ENCODE measurements at regions not wholly inside any gene's neighbourhood (a gene's known extent, or its start where the extent isn't known, plus 50 kb on each side); places are given as distances from the start of the nearest gene placed in this dataset.

GRCh38 chr3:127102188-127102520 lies 90.8 kb upstream of the PRR23E start:
- Histone ChIP-seq H3K4me3 (ENCODE audit: low read depth in 1 of 2, low read length in 2 of 2) (no peak overlapping the region), H3K9ac (ENCODE audit: low read depth, low read length) (no peak overlapping the region), H3K4me2 (ENCODE audit: insufficient read depth, low read length) (no peak overlapping the region), H2AFZ (ENCODE audit: low read depth, low read length) (no peak overlapping the region), H4K20me1 (ENCODE audit: insufficient read depth, low read length) (no peaks in the 10 kb centered on the region), H3K79me2 (ENCODE audit: insufficient read depth, low read length) (no peaks in the 10 kb centered on the region), H3K27me3 (ENCODE audit: insufficient read depth, low read length, poor library complexity) (no peaks in the 10 kb centered on the region), H3K27ac (ENCODE audit: low read length) (no peak overlapping the region), H3K9me3 (ENCODE audit: insufficient read depth, low read length, severe bottlenecking) (no peaks in the 10 kb centered on the region), H3K36me3 (ENCODE audit: insufficient read depth, low read length) (no peaks in the 10 kb centered on the region), H3K4me1 (ENCODE audit: insufficient read depth, low read length) (no peaks in the 10 kb centered on the region)
- no peak for ATAC-seq (ENCODE audit: insufficient read depth, low read depth)
- no peak for DNase-seq
- TF ChIP-seq CTCF (IDR thresholded peaks at IDR 0.05; ENCODE audit: borderline replicate concordance, extremely low read depth, low read length, poor library complexity, severe bottlenecking) (no peak), EZH2 (IDR thresholded peaks at IDR 0.05; ENCODE audit: borderline replicate concordance, low read depth, low read length, severe bottlenecking) (no peak)

- Histone ChIP-seq H3K36me3 (ENCODE audit: insufficient read depth, low read length) (no peaks in the 10 kb centered on the region), H2AFZ (ENCODE audit: low read depth, low read length) (no peak overlapping the region), H3K27ac (ENCODE audit: low read length) (no peak overlapping the region), H3K9me3 (ENCODE audit: insufficient read depth, low read length, severe bottlenecking) (no peaks in the 10 kb centered on the region), H4K20me1 (ENCODE audit: insufficient read depth, low read length) (no peaks in the 10 kb centered on the region), H3K27me3 (ENCODE audit: insufficient read depth, low read length, poor library complexity) (no peaks in the 10 kb centered on the region), H3K4me3 (ENCODE audit: low read depth in 1 of 2, low read length in 2 of 2) (no peak overlapping the region), H3K4me1 (ENCODE audit: insufficient read depth, low read length) (no peaks in the 10 kb centered on the region), H3K79me2 (ENCODE audit: insufficient read depth, low read length) (no peaks in the 10 kb centered on the region), H3K4me2 (ENCODE audit: insufficient read depth, low read length) (no peak overlapping the region), H3K9ac (ENCODE audit: low read depth, low read length) (no peak overlapping the region)
- DNase-seq: no peak
- TF ChIP-seq CTCF (IDR thresholded peaks at IDR 0.05; ENCODE audit: borderline replicate concordance, extremely low read depth, low read length, poor library complexity, severe bottlenecking): no peak
- TF ChIP-seq EZH2 (IDR thresholded peaks at IDR 0.05; ENCODE audit: borderline replicate concordance, low read depth, low read length, severe bottlenecking): no peak
- ATAC-seq (ENCODE audit: insufficient read depth, low read depth): no peak
Observed at GRCh38 chr3:127102587-127102986, 90.3 kb upstream of the PRR23E start.

GRCh38 chr3:127103080-127103479 lies 89.9 kb upstream of the PRR23E start:
- Histone ChIP-seq H3K27ac (ENCODE audit: low read length) (no peak overlapping the region), H3K4me2 (ENCODE audit: insufficient read depth, low read length) (no peak overlapping the region), H3K27me3 (ENCODE audit: insufficient read depth, low read length, poor library complexity) (no peaks in the 10 kb centered on the region), H4K20me1 (ENCODE audit: insufficient read depth, low read length) (no peaks in the 10 kb centered on the region), H3K79me2 (ENCODE audit: insufficient read depth, low read length) (no peaks in the 10 kb centered on the region), H3K36me3 (ENCODE audit: insufficient read depth, low read length) (no peaks in the 10 kb centered on the region), H3K9ac (ENCODE audit: low read depth, low read length) (no peak overlapping the region), H3K9me3 (ENCODE audit: insufficient read depth, low read length, severe bottlenecking) (no peaks in the 10 kb centered on the region), H3K4me3 (ENCODE audit: low read depth in 1 of 2, low read length in 2 of 2) (no peak overlapping the region), H3K4me1 (ENCODE audit: insufficient read depth, low read length) (no peaks in the 10 kb centered on the region), H2AFZ (ENCODE audit: low read depth, low read length) (no peak overlapping the region)
- DNase-seq (no peak), ATAC-seq (ENCODE audit: insufficient read depth, low read depth) (no peak)
- TF ChIP-seq CTCF (IDR thresholded peaks at IDR 0.05; ENCODE audit: borderline replicate concordance, extremely low read depth, low read length, poor library complexity, severe bottlenecking) (no peak), EZH2 (IDR thresholded peaks at IDR 0.05; ENCODE audit: borderline replicate concordance, low read depth, low read length, severe bottlenecking) (no peak)

GRCh38 chr3:127104586-127104985 lies 88.3 kb upstream of the PRR23E start:
- Histone ChIP-seq H3K36me3 (ENCODE audit: insufficient read depth, low read length) (no peaks in the 10 kb centered on the region), H3K4me2 (ENCODE audit: insufficient read depth, low read length) (no peak overlapping the region), H3K9ac (ENCODE audit: low read depth, low read length) (no peak overlapping the region), H3K27me3 (ENCODE audit: insufficient read depth, low read length, poor library complexity) (no peaks in the 10 kb centered on the region), H4K20me1 (ENCODE audit: insufficient read depth, low read length) (no peaks in the 10 kb centered on the region), H3K27ac (ENCODE audit: low read length) (no peak overlapping the region), H3K4me1 (ENCODE audit: insufficient read depth, low read length) (no peaks in the 10 kb centered on the region), H3K79me2 (ENCODE audit: insufficient read depth, low read length) (no peaks in the 10 kb centered on the region), H3K4me3 (ENCODE audit: low read depth in 1 of 2, low read length in 2 of 2) (no peak overlapping the region), H2AFZ (ENCODE audit: low read depth, low read length) (no peak overlapping the region), H3K9me3 (ENCODE audit: insufficient read depth, low read length, severe bottlenecking) (no peaks in the 10 kb centered on the region)
- ATAC-seq (ENCODE audit: insufficient read depth, low read depth) (no peak), DNase-seq (no peak)
- TF ChIP-seq CTCF (IDR thresholded peaks at IDR 0.05; ENCODE audit: borderline replicate concordance, extremely low read depth, low read length, poor library complexity, severe bottlenecking) (no peak), EZH2 (IDR thresholded peaks at IDR 0.05; ENCODE audit: borderline replicate concordance, low read depth, low read length, severe bottlenecking) (no peak)
